ENCODE measurements at regions not wholly inside any gene's neighbourhood (a gene's known extent, or its start where the extent isn't known, plus 50 kb on each side); places are given as distances from the start of the nearest gene placed in this dataset.

GRCh38 chr6:167759912-167760311, 66.8 kb upstream of the AFDN start (continued):
- TF ChIP-seq ZNF138 (tag by site-specific recombination; IDR thresholded peaks at IDR 0.05; ENCODE audit: borderline replicate concordance): no peak
- TF ChIP-seq ZNF623 (tag by site-specific recombination; IDR thresholded peaks at IDR 0.05): no peak
- TF ChIP-seq BCL6B (tag by site-specific recombination; IDR thresholded peaks at IDR 0.05): no peak
- TF ChIP-seq ZNF132 (tag by site-specific recombination; IDR thresholded peaks at IDR 0.05; ENCODE audit: borderline replicate concordance): no peak

DNA sequence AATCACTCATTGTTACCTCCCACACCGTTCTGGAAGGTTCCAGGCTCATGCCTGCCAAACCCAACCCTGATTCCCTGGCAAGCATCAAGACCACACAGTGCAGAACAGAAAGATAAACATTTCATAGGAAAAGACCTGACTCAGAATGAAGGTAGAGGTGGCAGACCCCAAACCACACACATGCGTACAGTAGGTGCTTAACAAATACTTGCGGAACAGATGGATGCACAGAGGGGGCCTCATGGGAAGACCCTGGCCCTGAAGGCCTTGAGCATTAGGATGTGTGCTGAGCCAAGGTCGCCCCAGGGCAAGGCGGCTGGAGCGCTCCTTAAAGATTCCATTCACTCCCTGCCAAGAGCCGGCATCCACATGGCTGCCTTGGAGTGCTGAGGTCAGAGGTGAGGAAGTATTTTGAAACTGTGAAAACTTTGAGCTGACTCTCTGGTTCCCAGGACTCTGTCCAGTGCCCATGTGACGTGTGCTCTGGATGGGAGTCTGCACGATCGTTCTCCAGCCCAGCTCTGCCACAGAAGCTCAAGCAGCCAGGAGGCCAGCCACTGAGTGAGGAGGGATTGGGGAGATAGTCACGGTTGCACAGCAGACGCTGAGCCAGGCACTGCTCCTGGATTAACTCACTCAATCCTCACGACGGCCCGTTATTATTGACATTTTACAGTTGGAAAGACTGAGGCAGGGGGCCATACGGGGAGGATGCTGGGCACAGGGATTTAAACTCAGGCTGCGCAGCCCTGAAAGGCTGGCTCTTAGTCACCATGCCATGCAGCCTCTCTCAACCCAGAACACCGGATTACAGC, 65.5 kb upstream of the AFDN start:
- Histone ChIP-seq H3K9me3 (ENCODE audit: control insufficient read depth, insufficient read depth, low read depth, low read length) (no peaks in the 10 kb centered on the region), H3K4me1 (ENCODE audit: control insufficient read depth, insufficient read depth, low read length) (no peaks in the 10 kb centered on the region), H3K4me3 (ENCODE audit: low read depth, low read length) (no peak overlapping the region), H3K27ac (ENCODE audit: extremely low read depth, low read depth, low read length) (no peak overlapping the region), H3K36me3 (ENCODE audit: control insufficient read depth in 2 of 2, insufficient read depth in 1 of 2, low read length in 2 of 2) (no peaks in the 10 kb centered on the region)
- TF ChIP-seq ZNF558 (tag by site-specific recombination; IDR thresholded peaks at IDR 0.05) (no peak), ZBTB7A (tag by site-specific recombination; IDR thresholded peaks at IDR 0.05; ENCODE audit: low read depth) (no peak), REPIN1 (tag by site-specific recombination; IDR thresholded peaks at IDR 0.05; ENCODE audit: low read depth) (no peak), ZNF48 (tag by site-specific recombination; IDR thresholded peaks at IDR 0.05) (no peak), YY2 (tag by site-specific recombination; IDR thresholded peaks at IDR 0.05) (no peak), FEZF1 (tag by site-specific recombination; IDR thresholded peaks at IDR 0.05) (no peak), YY1 (tag by site-specific recombination; IDR thresholded peaks at IDR 0.05) (no peak), ZFP37 (tag by site-specific recombination; IDR thresholded peaks at IDR 0.05) (no peak), ZNF830 (tag by site-specific recombination; IDR thresholded peaks at IDR 0.05; ENCODE audit: low read depth) (no peak), ZBTB1 (tag by site-specific recombination; IDR thresholded peaks at IDR 0.05) (no peak), ZFP69B (tag by site-specific recombination; IDR thresholded peaks at IDR 0.05) (no peak), ZNF132 (tag by site-specific recombination; IDR thresholded peaks at IDR 0.05; ENCODE audit: borderline replicate concordance) (no peak), ZNF391 (tag by site-specific recombination; IDR thresholded peaks at IDR 0.05; ENCODE audit: borderline replicate concordance, low read depth) (no peak), ZSCAN18 (tag by site-specific recombination; IDR thresholded peaks at IDR 0.05) (no peak), ZNF549 (tag by site-specific recombination; IDR thresholded peaks at IDR 0.05) (no peak), ZNF747 (tag by site-specific recombination; IDR thresholded peaks at IDR 0.05) (no peak), ZNF530 (tag by site-specific recombination; IDR thresholded peaks at IDR 0.05; ENCODE audit: low read depth) (no peak), ZNF202 (tag by site-specific recombination; IDR thresholded peaks at IDR 0.05; ENCODE audit: borderline replicate concordance) (no peak)
- TF ChIP-seq, protein P1, sequence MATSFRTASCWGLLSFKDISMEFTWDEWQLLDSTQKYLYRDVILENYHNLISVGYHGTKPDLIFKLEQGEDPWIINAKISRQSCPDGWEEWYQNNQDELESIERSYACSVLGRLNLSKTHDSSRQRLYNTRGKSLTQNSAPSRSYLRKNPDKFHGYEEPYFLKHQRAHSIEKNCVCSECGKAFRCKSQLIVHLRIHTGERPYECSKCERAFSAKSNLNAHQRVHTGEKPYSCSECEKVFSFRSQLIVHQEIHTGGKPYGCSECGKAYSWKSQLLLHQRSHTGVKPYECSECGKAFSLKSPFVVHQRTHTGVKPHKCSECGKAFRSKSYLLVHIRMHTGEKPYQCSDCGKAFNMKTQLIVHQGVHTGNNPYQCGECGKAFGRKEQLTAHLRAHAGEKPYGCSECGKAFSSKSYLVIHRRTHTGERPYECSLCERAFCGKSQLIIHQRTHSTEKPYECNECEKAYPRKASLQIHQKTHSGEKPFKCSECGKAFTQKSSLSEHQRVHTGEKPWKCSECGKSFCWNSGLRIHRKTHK (tag by site-specific recombination; IDR thresholded peaks at IDR 0.05): no peak
- ChIA-PET POLR2A (no interaction called here), CTCF (interaction anchor here (0.6 kb wide), 1 partner anchor 226 kb away, joined by 4 read pairs; no protein-coding TSS in a partner anchor)
